COR-L47 (cell line): ENCODE measurements at regions not wholly inside any gene's neighbourhood (a gene's known extent, or its start where the extent isn't known, plus 50 kb on each side); places are given as distances from the start of the nearest gene placed in this dataset.
"Not testable (repeated sequence)": the region's sequence is repeated elsewhere in the genome, so short reads cannot be mapped to it uniquely, and the experiment has no call there.

Experiments used
- DNase-seq: peaks from one replicate; lab custom pipeline; 2025; lab: John Stamatoyannopoulos, UW

DNA sequence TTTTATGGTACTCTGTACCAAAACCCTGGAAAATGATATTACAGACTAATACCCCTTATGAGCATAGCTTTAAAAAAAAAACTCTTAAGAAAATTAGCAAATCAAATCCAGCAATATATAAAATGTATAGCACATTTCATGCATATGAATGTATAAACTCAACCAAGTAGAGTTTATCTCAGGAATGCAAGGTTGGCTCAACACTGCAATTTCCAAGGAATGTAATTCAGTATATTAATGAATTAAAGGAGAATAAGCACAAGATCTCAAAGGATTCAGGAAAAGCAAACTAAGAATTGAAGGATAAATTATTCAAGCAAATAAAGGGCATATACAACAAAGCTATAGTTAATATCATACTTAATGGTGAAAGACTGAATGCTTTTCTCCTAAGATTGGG, 61.9 kb upstream of the RPL38 start:
- no peak for DNase-seq

DNA sequence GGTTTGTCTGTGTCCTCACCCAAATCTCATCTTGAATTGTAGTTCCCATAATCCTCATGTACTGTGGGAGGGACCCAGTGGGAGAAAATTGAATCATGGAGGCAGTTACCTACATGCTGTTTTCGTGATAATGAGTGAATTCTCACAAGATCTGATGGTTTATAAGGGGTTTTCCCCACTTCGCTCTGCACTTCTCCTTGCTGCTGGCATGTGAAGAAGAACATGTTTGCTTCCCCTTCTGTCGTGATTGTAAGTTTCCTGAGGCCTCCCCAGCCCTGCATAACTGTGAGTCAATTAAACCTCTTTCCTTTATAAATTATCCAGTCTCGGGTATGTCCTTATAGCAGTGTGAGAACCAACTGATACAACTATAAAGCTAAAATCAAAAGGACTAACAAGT, 60.2 kb upstream of the RPL38 start:
- DNase-seq = not testable (repeated sequence)

- no peak for DNase-seq
These were observed 57.7 kb upstream of the RPL38 start for GRCh38 chr17:74145756-74146155.

DNA sequence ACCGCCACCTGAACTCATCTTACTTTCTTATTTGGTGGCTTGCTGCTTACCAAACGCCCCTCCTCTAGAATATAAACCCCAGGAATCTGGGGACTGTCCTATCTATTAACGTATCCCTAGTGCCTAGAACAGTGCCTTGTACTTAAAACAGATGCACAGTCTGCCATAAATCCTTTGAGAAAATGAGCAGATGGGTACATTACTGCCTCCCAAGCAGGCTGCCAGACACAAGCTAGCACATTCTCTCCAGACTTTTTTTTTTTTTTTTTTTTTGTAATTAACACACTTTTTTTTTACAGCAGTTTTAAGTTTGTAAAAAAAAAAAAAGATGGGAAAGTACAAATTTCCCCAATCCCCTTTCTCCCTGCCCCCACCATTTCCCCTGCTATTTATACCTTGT, 57.3 kb upstream of the RPL38 start:
- DNase-seq = no peak

GRCh38 chr17:74147056-74147835, 56.2 kb upstream of the RPL38 start:
- DNase-seq = no peak

DNA sequence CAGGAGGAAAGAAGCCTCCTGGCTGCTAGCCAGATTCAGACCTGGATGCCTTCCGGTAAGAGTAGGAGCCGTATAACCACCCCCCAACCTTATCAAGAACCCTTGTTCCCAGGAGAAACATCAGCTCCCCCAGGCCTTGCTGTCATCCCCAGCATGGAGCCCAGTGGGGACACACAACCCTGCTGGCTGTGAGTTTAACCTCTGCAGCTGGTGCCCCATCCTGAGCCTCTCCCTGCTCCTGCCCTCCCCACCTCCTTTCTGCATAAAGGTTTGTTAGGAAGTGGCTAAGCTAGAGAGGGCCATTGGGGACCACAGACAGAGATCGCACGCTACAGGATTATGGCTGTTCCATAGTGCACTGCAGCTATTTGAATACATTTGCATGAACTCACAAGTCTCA, 55.5 kb upstream of the RPL38 start:
- no peak for DNase-seq

GRCh38 chr17:74148446-74148845, 55.0 kb upstream of the RPL38 start:
- DNase-seq = no peak

DNA sequence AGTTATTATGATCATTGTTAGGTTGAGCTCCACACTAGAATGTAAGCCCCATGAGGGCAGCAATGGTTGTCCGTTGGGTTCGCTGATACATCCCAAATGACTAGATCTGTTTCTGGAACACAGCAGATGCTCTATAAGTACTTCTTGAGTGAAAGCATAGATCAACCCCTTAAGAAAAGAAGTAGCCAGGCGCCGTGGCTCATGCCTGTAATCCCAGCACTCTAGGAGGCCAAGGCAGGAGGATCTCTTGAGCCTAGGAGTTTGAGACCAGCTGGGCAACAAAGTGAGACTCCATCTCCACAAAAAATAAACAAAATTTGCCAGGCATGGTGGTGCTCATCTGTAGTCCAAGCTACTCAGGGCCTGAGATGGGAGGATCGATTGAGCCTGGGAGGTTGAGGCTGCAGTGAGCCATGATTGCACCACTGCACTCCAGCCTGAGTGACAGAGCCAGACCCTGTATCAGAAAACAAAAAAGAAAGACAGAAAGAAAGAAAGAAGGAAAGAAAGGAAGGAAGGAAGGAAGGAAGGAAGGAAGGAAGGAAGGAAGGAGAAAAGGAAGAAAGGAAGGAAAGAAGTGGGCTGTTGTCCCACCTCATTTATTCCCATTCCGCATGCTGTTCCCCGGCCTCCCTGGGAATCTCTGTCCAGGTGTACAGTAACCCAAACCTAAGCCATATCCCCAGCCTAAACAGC, 54.4 kb upstream of the RPL38 start:
- no peak for DNase-seq

GRCh38 chr17:74149597-74150427, 53.7 kb upstream of the RPL38 start:
- no peak for DNase-seq

DNA sequence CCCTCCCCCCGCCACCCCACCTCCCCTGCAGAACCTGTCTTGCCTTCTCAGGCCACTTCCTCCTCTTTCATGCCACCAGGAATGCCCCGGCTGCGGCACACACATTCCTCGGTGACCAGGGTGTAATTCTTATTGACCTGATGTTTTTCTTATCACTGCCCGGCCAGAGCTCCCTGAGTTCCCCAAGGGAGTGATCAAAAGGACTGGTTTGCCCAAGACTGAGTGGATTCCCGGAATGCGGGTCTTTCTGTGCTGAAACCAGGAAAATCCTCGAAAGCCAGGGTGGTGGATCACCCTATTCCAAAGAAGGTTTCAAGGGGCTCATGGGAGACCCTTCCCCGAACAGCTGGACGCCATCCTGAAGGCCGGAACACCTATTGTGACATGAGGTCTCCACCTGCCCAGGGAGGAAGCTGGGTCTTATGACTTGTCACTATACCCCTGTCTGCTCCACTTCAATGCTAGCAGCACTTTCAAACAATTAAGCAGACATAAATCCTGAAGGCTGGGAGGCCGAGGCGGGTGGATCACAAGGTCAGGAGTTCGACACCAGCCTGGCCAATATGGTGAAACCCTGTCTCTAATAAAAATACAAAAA, 53.0 kb upstream of the RPL38 start:
- DNase-seq = no peak

- DNase-seq = no peak
These were observed 51.7 kb upstream of the RPL38 start for GRCh38 chr17:74151551-74152315.

GRCh38 chr17:74152591-74153455, 50.7 kb upstream of the RPL38 start:
- DNase-seq = no peak

DNA sequence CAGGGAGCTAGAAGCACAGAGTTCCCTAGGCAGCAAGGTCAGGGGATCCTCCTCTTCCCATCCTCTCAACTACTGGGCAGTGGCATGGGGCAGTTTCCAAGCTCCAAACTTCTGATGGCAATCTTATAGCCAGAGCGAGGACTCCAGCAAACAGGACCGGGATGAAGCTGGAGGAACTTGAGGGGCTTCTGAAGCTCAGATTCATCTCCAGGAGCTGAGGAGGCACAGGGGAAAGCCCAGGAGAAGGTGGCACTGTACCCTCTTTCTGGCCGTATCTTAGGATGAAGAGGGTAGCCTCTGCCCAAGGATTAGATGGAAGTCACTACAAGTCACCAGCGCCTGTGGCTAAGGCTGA, 50.0 kb upstream of the RPL38 start:
- no peak for DNase-seq
